ENCODE measurements at regions not wholly inside any gene's neighbourhood (a gene's known extent, or its start where the extent isn't known, plus 50 kb on each side); places are given as distances from the start of the nearest gene placed in this dataset.
"Not testable (repeated sequence)": the region's sequence is repeated elsewhere in the genome, so short reads cannot be mapped to it uniquely, and the experiment has no call there.

DNA sequence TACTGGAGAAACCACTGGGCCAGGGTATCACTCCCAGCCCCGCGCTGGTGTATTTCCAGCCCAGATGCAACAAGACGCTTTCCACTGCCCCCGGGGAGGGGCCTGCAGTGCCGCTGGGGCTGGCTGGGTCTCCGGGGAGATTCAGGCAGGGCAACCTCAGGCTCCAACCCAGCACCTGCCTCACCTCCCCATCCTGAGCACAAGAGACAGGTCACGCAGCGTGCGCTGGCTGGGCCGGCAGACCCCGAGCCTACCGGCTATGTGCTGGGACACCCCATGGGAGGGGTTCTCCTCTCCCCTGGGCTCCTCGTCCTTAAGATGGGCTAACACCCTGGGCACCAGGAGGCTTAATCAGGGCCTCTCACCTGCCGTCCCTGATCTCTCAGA is 80.9 kb downstream of the RFLNA start:
- no peak for DNase-seq
- Histone ChIP-seq H3K9me3 (no peaks in the 10 kb centered on the region), H3K4me1 (peaks cover 19% of the 10 kb centered on the region), H3K27ac (no peak overlapping the region), H3K27me3 (no peaks in the 10 kb centered on the region), H3K4me3 (no peak overlapping the region), H3K36me3 (replicated peaks in 1 of 2; ENCODE audit: insufficient read depth in 1 of 2, low read depth in 2 of 2) (peaks cover 9 to 15% of the 10 kb centered on the region in 2 donors)
- TF ChIP-seq POLR2A (IDR thresholded peaks at IDR 0.05) = no peak
- TF ChIP-seq, protein P1, sequence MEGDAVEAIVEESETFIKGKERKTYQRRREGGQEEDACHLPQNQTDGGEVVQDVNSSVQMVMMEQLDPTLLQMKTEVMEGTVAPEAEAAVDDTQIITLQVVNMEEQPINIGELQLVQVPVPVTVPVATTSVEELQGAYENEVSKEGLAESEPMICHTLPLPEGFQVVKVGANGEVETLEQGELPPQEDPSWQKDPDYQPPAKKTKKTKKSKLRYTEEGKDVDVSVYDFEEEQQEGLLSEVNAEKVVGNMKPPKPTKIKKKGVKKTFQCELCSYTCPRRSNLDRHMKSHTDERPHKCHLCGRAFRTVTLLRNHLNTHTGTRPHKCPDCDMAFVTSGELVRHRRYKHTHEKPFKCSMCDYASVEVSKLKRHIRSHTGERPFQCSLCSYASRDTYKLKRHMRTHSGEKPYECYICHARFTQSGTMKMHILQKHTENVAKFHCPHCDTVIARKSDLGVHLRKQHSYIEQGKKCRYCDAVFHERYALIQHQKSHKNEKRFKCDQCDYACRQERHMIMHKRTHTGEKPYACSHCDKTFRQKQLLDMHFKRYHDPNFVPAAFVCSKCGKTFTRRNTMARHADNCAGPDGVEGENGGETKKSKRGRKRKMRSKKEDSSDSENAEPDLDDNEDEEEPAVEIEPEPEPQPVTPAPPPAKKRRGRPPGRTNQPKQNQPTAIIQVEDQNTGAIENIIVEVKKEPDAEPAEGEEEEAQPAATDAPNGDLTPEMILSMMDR (IDR thresholded peaks at IDR 0.05) = no peak
- 94 to 97% methylated on average over 6 to 14 of the region's 14 CpGs for WGBS, 2 donors
- intact Hi-C loops (cut with DNase I) = loop anchor here (10.0 kb wide), 1 partner anchor 119 kb away; no protein-coding TSS in a partner anchor
- ATAC-seq = no peak

DNA sequence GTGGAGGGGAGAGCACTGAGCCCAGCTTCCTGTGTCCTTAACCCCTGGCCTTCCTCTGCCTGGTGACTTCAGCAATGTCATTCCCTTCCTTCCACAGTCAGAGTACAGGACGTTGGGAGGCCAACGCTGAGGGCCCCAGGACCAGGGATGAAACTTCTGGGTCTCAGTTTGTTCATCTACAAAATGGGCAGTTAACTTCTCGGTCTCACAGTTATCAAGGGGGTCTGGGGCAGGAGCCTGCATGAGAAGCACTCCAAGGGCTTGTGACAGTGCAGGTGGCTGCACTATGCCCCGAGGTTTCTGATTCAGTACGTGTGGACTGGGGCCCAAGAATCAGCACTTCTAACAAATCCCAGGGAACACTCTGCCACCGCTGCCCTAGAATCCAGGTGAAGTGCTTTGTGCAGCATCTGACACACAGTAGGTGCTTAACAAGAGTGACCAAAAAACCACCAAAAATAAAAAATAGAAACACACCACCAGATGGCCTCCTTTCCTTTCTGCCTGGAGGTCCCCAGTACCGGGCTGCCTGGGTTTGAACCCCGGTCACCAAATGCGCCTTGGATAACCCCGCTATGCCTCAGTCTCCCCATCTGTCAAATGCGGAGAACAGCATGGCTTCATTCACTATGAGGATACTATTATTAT is 80.4 kb downstream of the RFLNA start:
- Histone ChIP-seq H3K36me3 (replicated peaks in 1 of 2; ENCODE audit: insufficient read depth in 1 of 2, low read depth in 2 of 2) (peaks cover 9 to 15% of the 10 kb centered on the region in 2 donors), H3K27me3 (no peaks in the 10 kb centered on the region), H3K4me1 (peaks cover 20% of the 10 kb centered on the region), H3K9me3 (no peaks in the 10 kb centered on the region), H3K4me3 (no peak overlapping the region), H3K27ac (no peak overlapping the region)
- WGBS, 2 donors = 86 to 90% methylated on average over 7 to 11 of the region's 11 CpGs
- ATAC-seq (no peak), DNase-seq (no peak)
- intact Hi-C loops (cut with DNase I) = loop anchor here (10.0 kb wide), 1 partner anchor 120 kb away; no protein-coding TSS in a partner anchor
- TF ChIP-seq POLR2A (IDR thresholded peaks at IDR 0.05) = no peak
- TF ChIP-seq, protein P1 (IDR thresholded peaks at IDR 0.05) = peak in 1 of 7 experiments; percentile 17

DNA sequence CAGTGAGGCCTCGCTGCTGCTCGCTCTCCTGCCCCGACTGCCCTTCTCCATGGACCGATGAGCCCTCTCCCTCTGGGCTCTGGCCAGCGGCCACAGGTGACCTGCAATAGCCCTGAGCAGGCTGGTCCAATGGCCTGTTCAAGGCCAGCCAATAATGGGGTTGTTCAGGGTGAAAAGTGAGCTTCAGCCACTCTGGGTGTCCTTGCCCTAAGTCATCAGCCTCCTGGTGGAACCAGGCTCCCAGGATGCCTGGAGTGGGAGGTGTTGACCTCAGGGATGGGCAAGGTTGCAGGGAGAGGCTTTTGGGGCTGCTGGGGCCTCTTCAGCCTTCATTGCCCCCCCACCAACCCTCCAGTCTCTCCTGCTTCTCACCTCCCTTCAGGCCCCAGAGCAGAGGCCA is 79.7 kb downstream of the RFLNA start:
- Histone ChIP-seq H3K27ac (peak overlapping the region in 2 of 4 donors; percentile 8 to 36), H3K4me3 (no peak overlapping the region), H3K9me3 (no peaks in the 10 kb centered on the region), H3K36me3 (replicated peaks in 1 of 2; ENCODE audit: insufficient read depth in 1 of 2, low read depth in 2 of 2) (peaks cover 9 to 15% of the 10 kb centered on the region in 2 donors), H3K4me1 (peaks cover 27% of the 10 kb centered on the region), H3K27me3 (no peaks in the 10 kb centered on the region)
- TF ChIP-seq, protein P1 (IDR thresholded peaks at IDR 0.05) = no peak
- no peak for TF ChIP-seq POLR2A (IDR thresholded peaks at IDR 0.05)
- 71 to 100% methylated on average over 2 to 5 of the region's 5 CpGs for WGBS, 2 donors
- intact Hi-C loops (cut with DNase I) = loop anchor here (10.0 kb wide), 1 partner anchor 120 kb away; no protein-coding TSS in a partner anchor
- ATAC-seq = no peak
- DNase-seq = no peak

DNA sequence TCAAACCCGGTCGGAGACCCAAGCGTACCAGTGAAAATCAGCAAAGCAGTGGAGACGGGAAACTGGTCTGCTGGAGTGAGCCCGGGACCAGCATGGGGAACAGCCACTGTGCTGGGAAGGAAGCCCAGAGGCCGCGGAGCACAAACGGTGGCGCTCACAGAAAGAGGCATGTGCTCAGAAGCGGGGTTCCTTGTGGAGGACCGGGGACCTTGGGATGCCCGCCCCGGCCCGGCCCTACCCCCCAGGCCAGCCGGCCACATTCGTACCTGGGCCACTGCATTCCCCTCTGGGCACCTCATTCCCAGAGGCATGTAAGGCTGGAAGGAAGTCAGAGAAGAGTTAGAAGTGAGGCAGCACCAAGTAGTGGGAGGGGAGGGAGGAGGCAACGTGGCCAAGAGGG is 79.3 kb downstream of the RFLNA start:
- Histone ChIP-seq H3K9me3 (no peaks in the 10 kb centered on the region), H3K27ac (peak overlapping the region in 2 of 4 donors; percentile 8 to 36), H3K4me1 (peaks cover 31% of the 10 kb centered on the region), H3K4me3 (no peak overlapping the region), H3K27me3 (no peaks in the 10 kb centered on the region), H3K36me3 (replicated peaks in 1 of 2; ENCODE audit: insufficient read depth in 1 of 2, low read depth in 2 of 2) (peaks cover 9 to 15% of the 10 kb centered on the region in 2 donors)
- 94 to 95% methylated on average over 17 of the region's 17 CpGs for WGBS, 2 donors
- TF ChIP-seq, protein P1 (IDR thresholded peaks at IDR 0.05) = no peak
- no peak for TF ChIP-seq POLR2A (IDR thresholded peaks at IDR 0.05)
- DNase-seq (no peak), ATAC-seq (no peak)
- intact Hi-C loops (cut with DNase I) = loop anchor here (10.0 kb wide), 1 partner anchor 121 kb away; no protein-coding TSS in a partner anchor

DNA sequence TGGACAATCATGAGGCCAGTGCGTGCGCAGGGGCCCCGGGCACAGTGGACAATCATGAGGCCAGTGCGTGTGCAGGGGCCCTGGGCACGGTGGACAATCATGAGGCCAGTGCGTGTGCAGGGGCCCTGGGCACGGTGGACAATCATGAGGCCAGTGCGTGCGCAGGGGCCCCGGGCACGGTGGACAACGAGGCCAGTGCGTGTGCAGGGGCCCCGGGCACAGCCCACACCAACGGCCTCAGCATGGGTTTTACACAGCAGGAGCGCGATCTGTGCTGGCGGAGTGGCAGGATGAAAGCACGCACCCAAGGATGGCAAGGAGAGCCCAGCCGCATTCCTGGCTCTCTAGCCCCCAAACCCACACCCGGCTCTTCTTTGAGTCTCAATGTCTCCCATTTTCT is 78.8 kb downstream of the RFLNA start:
- H3K4me1 ChIP-seq = peaks cover 35% of the 10 kb centered on the region
- intact Hi-C loops (cut with DNase I) = loop anchor here (10.0 kb wide), 1 partner anchor 121 kb away; no protein-coding TSS in a partner anchor
- ATAC-seq, H3K27ac ChIP-seq, H3K27me3 ChIP-seq, H3K9me3 ChIP-seq, H3K4me3 ChIP-seq, DNase-seq: not testable (repeated sequence)
- 91 to 99% methylated on average over 6 to 13 of the region's 21 CpGs for WGBS, 2 donors
- peaks cover 9 to 15% of the 10 kb centered on the region in 2 donors for H3K36me3 ChIP-seq (replicated peaks in 1 of 2; ENCODE audit: insufficient read depth in 1 of 2, low read depth in 2 of 2)
